ENCODE measurements at regions not wholly inside any gene's neighbourhood (a gene's known extent, or its start where the extent isn't known, plus 50 kb on each side); places are given as distances from the start of the nearest gene placed in this dataset.
"Not testable (repeated sequence)": the region's sequence is repeated elsewhere in the genome, so short reads cannot be mapped to it uniquely, and the experiment has no call there.

DNA sequence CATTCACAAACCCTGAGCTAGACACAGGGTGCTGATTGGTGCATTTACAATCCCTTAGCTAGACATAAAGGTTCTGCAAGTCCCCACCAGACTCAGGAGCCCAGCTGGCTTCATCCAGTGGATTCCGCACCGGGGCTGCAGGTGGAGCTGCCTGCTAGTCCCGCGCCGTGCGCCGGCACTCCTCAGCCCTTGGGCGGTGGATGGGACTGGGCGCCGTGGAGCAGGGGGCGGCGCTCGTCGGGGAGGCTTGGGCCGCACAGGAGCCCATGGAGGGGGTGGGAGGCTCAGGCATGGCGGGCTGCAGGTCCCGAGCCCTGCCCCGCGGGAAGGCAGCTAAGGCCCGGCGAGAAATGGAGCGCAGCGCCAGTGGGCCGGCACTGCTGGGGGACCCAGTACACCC, 725.7 kb downstream of the TBC1D22A start:
- H3K18ac ChIP-seq (ENCODE audit: low read depth, low read length); DNase-seq; H3K36me3 ChIP-seq (ENCODE audit: control insufficient read depth, insufficient read depth, low read length); H2AFZ ChIP-seq (replicated peaks; ENCODE audit: low read length, poor library complexity); H4K20me1 ChIP-seq (ENCODE audit: insufficient read depth, low read length); H2AK9ac ChIP-seq (replicated peaks; ENCODE audit: low read depth, low read length, poor library complexity); H2BK15ac ChIP-seq (ENCODE audit: low read depth, low read length); ATAC-seq (ENCODE audit: low read depth); H3K27me3 ChIP-seq (ENCODE audit: control insufficient read depth, insufficient read depth, low read length); dilution Hi-C loops (cut with HindIII; ENCODE audit: low sequenced_read_pairs, unreplicated experiment); H3K4ac ChIP-seq (ENCODE audit: low read depth, low read length); H3K79me1 ChIP-seq (ENCODE audit: low read depth in 1 of 2, low read length in 2 of 2); intact Hi-C loops (cut with micrococcal nuclease); H3K27ac ChIP-seq (ENCODE audit: insufficient read depth, low read length); H3K9ac ChIP-seq (ENCODE audit: low read depth, low read length); H2BK5ac ChIP-seq (ENCODE audit: low read depth, low read length, poor library complexity, severe bottlenecking); H3K23ac ChIP-seq (ENCODE audit: low read depth, low read length); H2AK5ac ChIP-seq (ENCODE audit: low read depth, low read length); H3K4me2 ChIP-seq (ENCODE audit: low read depth, low read length); BruUV-seq (replicated peaks); POLR2A ChIA-PET (ENCODE audit: unreplicated experiment); H3K9me1 ChIP-seq (ENCODE audit: insufficient read depth, low read length); CTCF ChIA-PET; H3K56ac ChIP-seq (ENCODE audit: extremely low read depth, insufficient read depth, low read length); H4K5ac ChIP-seq (ENCODE audit: low read depth, low read length); H3K14ac ChIP-seq (replicated peaks; ENCODE audit: low read depth, low read length); H4K91ac ChIP-seq (ENCODE audit: insufficient read depth, low read depth, low read length); H2BK20ac ChIP-seq (ENCODE audit: low read depth, low read length); H2BK120ac ChIP-seq (ENCODE audit: low read depth, low read length); H3K4me1 ChIP-seq (ENCODE audit: control insufficient read depth, insufficient read depth, low read length); H4K8ac ChIP-seq (ENCODE audit: low read depth in 2 of 2, low read length in 2 of 2); H3K4me3 ChIP-seq (ENCODE audit: insufficient read depth, low read depth, low read length); in situ Hi-C loops (cut with MboI; ENCODE audit: low sequenced_read_pairs): not testable (repeated sequence)
- peaks cover 24% of the 10 kb centered on the region for H3K9me3 ChIP-seq (ENCODE audit: control insufficient read depth, insufficient read depth, low read length)
- WGBS, 2 experiments (ENCODE audit: extremely low coverage in 2 of 2, insufficient read length in 1 of 2), result no CpG with 5 or more reads among the region's 24 CpGs

Data from IMR-90 (cell line).